ENCODE measurements at regions not wholly inside any gene's neighbourhood (a gene's known extent, or its start where the extent isn't known, plus 50 kb on each side); places are given as distances from the start of the nearest gene placed in this dataset.

DNA sequence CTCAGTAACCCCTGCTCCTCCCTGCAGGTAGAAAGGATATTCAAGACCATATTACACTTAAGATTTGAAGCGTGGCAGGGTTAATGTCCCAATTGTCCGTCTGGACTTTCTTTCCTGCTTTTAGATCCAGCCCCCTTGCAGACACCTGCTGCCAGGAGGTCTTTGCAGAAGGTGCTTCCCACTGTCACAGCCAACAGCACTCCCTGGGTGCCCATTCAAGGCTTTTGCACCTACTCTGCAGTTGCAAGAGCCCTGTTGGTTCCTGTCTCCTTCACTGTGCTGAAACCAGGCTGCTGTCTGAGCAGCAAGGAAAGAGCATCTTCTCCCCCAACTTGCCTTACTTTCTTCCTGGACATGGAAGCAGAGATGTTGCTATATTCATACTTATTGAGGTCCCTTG, 1043.0 kb upstream of the POU3F3 start:
- Histone ChIP-seq H3K9me3 (ENCODE audit: control insufficient read depth, insufficient read depth, low read depth, low read length) (no peaks in the 10 kb centered on the region), H3K36me3 (ENCODE audit: control insufficient read depth, insufficient read depth, low read length) (no peaks in the 10 kb centered on the region), H4K20me1 (ENCODE audit: control insufficient read depth, extremely low read depth, insufficient read depth, low read length) (no peaks in the 10 kb centered on the region), H3K4me3 (replicated peaks in 1 of 4; ENCODE audit: control extremely low read depth in 1 of 4, insufficient read depth in 1 of 4, low read depth in 3 of 4, low read length in 4 of 4) (no peak overlapping the region), H3K79me2 (ENCODE audit: control insufficient read depth, insufficient read depth, low read length) (no peaks in the 10 kb centered on the region), H3K27ac (ENCODE audit: insufficient read depth, low read length) (no peak overlapping the region), H3K27me3 (ENCODE audit: control insufficient read depth, insufficient read depth, low read length) (no peaks in the 10 kb centered on the region), H3K9ac (ENCODE audit: insufficient read depth, low read length) (no peak overlapping the region), H3K4me2 (ENCODE audit: extremely low read depth, insufficient read depth, low read length) (no peak overlapping the region), H2AFZ (ENCODE audit: low read length) (no peak overlapping the region), H3K4me1 (ENCODE audit: control insufficient read depth, extremely low read depth, insufficient read depth, low read length) (no peaks in the 10 kb centered on the region)
- no peak for TF ChIP-seq EZH2 (IDR thresholded peaks at IDR 0.05; ENCODE audit: low read length, missing control alignments)
- TF ChIP-seq, protein P1, sequence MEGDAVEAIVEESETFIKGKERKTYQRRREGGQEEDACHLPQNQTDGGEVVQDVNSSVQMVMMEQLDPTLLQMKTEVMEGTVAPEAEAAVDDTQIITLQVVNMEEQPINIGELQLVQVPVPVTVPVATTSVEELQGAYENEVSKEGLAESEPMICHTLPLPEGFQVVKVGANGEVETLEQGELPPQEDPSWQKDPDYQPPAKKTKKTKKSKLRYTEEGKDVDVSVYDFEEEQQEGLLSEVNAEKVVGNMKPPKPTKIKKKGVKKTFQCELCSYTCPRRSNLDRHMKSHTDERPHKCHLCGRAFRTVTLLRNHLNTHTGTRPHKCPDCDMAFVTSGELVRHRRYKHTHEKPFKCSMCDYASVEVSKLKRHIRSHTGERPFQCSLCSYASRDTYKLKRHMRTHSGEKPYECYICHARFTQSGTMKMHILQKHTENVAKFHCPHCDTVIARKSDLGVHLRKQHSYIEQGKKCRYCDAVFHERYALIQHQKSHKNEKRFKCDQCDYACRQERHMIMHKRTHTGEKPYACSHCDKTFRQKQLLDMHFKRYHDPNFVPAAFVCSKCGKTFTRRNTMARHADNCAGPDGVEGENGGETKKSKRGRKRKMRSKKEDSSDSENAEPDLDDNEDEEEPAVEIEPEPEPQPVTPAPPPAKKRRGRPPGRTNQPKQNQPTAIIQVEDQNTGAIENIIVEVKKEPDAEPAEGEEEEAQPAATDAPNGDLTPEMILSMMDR (conservative IDR thresholded peaks at IDR 0.05 in 1 of 2, IDR thresholded peaks at IDR 0.05 in 1 of 2; ENCODE audit: low read depth in 1 of 2, low read length in 2 of 2): no peak
- DNase-seq (ENCODE audit: low read depth in 2 of 2): no peak

DNA sequence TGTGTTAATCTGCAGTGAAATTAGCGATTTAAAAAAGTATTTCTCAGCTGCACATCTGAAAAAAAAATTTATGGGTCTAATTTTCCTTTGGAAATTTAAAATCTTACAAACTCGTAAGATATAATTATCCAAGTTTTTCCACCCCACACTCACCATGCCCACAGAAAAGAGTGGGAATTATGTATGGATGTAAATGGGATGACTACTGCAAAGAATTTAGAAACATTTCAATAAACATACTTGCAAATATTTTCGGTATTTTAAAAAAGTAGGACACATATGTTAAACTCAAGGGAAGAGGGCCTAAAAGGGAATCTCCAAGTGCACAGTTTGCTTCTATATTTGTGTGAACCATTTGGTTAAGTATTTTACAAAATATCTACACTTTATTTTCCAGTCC, 1039.9 kb upstream of the POU3F3 start:
- Histone ChIP-seq H3K9me3 (ENCODE audit: control insufficient read depth, insufficient read depth, low read depth, low read length) (no peaks in the 10 kb centered on the region), H3K4me1 (ENCODE audit: control insufficient read depth, extremely low read depth, insufficient read depth, low read length) (no peaks in the 10 kb centered on the region), H2AFZ (ENCODE audit: low read length) (no peak overlapping the region), H3K27me3 (ENCODE audit: control insufficient read depth, insufficient read depth, low read length) (no peaks in the 10 kb centered on the region), H3K4me2 (ENCODE audit: extremely low read depth, insufficient read depth, low read length) (no peak overlapping the region), H3K9ac (ENCODE audit: insufficient read depth, low read length) (no peak overlapping the region), H3K36me3 (ENCODE audit: control insufficient read depth, insufficient read depth, low read length) (no peaks in the 10 kb centered on the region), H3K27ac (ENCODE audit: insufficient read depth, low read length) (no peak overlapping the region), H3K79me2 (ENCODE audit: control insufficient read depth, insufficient read depth, low read length) (no peaks in the 10 kb centered on the region), H4K20me1 (ENCODE audit: control insufficient read depth, extremely low read depth, insufficient read depth, low read length) (no peaks in the 10 kb centered on the region), H3K4me3 (replicated peaks in 1 of 4; ENCODE audit: control extremely low read depth in 1 of 4, insufficient read depth in 1 of 4, low read depth in 3 of 4, low read length in 4 of 4) (no peak overlapping the region)
- no peak for DNase-seq (ENCODE audit: low read depth in 2 of 2)
- TF ChIP-seq, protein P1 (conservative IDR thresholded peaks at IDR 0.05 in 1 of 2, IDR thresholded peaks at IDR 0.05 in 1 of 2; ENCODE audit: low read depth in 1 of 2, low read length in 2 of 2): no peak
- TF ChIP-seq EZH2 (IDR thresholded peaks at IDR 0.05; ENCODE audit: low read length, missing control alignments): no peak

DNA sequence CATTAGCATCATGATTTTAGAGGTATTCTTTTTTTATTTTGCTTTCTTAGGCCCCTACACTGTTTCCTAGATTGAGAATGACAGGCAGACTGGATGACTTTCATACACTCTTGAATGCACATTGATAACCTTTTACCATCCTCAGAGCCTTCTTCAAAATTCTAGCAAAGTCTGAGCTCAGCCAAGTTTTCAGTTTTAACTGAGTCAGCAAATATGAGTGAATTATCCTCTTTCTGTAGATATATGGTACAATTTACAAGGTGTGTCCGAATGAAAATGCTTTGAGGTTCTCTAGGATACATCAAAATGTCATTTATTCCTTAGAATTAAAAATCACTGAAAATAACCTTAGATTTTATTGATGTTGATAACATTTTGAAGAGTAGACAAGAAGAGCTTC, 1038.2 kb upstream of the POU3F3 start:
- Histone ChIP-seq H2AFZ (ENCODE audit: low read length) (no peak overlapping the region), H3K4me2 (ENCODE audit: extremely low read depth, insufficient read depth, low read length) (no peak overlapping the region), H3K79me2 (ENCODE audit: control insufficient read depth, insufficient read depth, low read length) (no peaks in the 10 kb centered on the region), H3K4me1 (ENCODE audit: control insufficient read depth, extremely low read depth, insufficient read depth, low read length) (no peaks in the 10 kb centered on the region), H3K27me3 (ENCODE audit: control insufficient read depth, insufficient read depth, low read length) (no peaks in the 10 kb centered on the region), H3K27ac (ENCODE audit: insufficient read depth, low read length) (no peak overlapping the region), H4K20me1 (ENCODE audit: control insufficient read depth, extremely low read depth, insufficient read depth, low read length) (no peaks in the 10 kb centered on the region), H3K4me3 (replicated peaks in 1 of 4; ENCODE audit: control extremely low read depth in 1 of 4, insufficient read depth in 1 of 4, low read depth in 3 of 4, low read length in 4 of 4) (no peak overlapping the region), H3K36me3 (ENCODE audit: control insufficient read depth, insufficient read depth, low read length) (no peaks in the 10 kb centered on the region), H3K9ac (ENCODE audit: insufficient read depth, low read length) (no peak overlapping the region), H3K9me3 (ENCODE audit: control insufficient read depth, insufficient read depth, low read depth, low read length) (no peaks in the 10 kb centered on the region)
- DNase-seq (ENCODE audit: low read depth in 2 of 2): no peak
- TF ChIP-seq, protein P1 (conservative IDR thresholded peaks at IDR 0.05 in 1 of 2, IDR thresholded peaks at IDR 0.05 in 1 of 2; ENCODE audit: low read depth in 1 of 2, low read length in 2 of 2): no peak
- no peak for TF ChIP-seq EZH2 (IDR thresholded peaks at IDR 0.05; ENCODE audit: low read length, missing control alignments)

Data from fibroblast of lung (primary cell).